ENCODE measurements at regions not wholly inside any gene's neighbourhood (a gene's known extent, or its start where the extent isn't known, plus 50 kb on each side); places are given as distances from the start of the nearest gene placed in this dataset.

- no peak for FAIRE-seq
These were observed 720.0 kb upstream of the ADAMTS16 start for GRCh38 chr5:4420177-4420576.

DNA sequence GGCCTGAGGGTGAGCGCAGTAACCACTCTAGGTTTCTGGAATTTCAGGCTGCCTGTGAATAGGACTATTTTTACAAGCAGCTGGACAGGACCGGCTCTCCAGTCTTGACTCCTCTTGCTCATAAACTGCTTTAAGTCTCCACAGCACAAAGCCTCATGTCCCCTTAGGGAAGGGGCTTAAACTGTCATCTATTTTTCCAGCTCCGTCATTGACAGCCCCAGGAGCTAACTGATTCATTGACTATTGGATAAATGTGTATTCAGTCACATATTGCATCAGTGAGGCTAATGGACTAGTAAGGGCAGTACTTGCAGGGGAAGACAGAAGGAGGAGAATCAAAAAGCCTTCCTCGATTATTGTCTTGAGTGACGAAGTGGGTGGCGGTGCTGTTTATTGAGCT is 719.4 kb upstream of the ADAMTS16 start:
- FAIRE-seq: no peak

DNA sequence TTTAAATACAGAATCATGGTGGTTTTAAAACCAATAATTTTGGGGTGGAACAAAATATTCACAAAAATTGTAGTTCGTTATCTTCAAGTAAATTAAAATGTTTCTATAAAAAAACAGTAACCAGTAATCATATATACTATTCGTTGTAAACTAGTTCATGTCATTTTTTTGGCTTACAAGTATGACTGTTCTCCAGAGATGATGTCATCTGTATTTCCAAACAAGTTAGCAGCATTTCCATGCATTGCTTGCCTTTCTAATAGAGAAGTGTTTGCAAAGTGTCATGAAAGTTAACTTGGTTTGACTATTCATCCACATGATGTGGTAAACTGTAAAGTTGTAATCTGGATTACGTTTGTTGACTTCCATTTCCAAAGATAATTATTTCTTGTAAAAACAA is 717.9 kb upstream of the ADAMTS16 start:
- FAIRE-seq: no peak

DNA sequence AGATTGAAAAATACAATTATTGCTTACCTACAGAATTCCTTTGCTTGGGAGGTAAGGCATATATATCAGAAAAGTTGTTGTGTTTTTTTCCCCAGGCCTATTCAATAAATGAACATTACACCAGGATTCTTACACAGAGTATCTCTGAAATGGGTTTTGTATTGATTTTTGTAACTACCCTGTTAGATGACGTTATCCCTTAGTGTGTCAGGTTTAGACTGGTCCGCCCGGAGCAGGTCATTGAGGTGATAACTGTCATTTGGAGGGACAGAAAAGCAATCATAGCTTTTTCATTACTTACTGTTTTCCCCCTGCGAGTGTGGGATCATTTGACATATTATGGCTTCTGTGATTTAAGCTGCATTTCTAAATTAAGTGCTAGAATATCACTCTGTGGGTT is 715.2 kb upstream of the ADAMTS16 start:
- no peak for FAIRE-seq

DNA sequence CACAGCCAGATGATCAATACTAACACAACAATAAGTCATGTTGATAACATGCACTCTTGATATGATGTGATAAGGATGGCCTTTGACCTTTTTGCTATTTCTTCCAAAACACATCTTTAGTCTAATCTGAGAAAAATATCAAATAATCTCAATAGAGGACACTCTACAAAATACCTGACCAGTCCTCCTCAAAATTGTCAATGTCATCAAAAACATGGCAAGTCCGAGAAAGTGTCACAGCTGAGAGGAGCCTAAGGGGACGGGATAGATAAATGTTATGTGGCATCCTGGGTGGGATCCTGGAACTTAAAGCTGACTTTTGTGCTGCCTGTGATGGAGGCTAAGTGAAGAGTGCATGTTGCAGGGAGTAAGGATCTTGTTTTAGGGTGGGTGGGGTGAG is 699.6 kb upstream of the ADAMTS16 start:
- no peak for FAIRE-seq

- FAIRE-seq: no peak
These were observed 697.9 kb upstream of the ADAMTS16 start for GRCh38 chr5:4442221-4442620.

DNA sequence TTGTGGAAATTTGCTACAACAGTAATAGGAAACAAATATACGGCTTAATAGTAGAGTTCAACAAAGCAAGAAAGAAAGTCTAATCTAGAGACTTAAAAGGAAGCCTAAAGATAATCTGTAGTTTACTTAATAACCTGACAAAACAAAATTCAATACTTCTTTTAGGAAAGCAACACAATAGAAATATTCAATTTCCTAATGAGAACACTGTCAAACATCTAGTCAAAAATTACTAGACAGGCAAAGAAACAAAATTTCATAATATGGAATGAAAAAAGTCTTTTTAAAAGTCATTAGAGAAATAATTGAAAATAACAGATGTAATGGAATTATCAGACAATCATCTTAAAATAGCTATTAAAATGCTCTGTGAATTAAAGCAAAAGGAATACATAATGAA is 692.5 kb upstream of the ADAMTS16 start:
- FAIRE-seq: no peak

DNA sequence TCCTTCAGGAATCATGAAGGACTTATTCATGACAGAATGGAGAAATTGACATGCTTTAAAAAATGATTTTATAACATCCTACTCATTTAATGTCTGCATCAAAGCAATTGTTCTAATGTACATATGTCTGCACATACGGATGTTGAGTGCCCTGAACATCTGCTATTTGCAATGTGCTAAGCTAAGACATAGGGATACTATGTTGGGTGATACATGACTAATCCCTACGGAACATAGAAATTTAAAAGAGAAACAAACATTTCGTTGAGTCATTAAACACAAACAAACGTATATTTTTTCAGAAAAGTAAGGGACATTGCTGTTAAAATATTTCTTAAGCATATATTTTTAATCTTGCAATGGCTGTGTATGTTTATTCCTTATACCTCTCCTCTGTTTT is 686.5 kb upstream of the ADAMTS16 start:
- no peak for FAIRE-seq

GRCh38 chr5:4479426-4479825 is 660.7 kb upstream of the ADAMTS16 start:
- FAIRE-seq: no peak

DNA sequence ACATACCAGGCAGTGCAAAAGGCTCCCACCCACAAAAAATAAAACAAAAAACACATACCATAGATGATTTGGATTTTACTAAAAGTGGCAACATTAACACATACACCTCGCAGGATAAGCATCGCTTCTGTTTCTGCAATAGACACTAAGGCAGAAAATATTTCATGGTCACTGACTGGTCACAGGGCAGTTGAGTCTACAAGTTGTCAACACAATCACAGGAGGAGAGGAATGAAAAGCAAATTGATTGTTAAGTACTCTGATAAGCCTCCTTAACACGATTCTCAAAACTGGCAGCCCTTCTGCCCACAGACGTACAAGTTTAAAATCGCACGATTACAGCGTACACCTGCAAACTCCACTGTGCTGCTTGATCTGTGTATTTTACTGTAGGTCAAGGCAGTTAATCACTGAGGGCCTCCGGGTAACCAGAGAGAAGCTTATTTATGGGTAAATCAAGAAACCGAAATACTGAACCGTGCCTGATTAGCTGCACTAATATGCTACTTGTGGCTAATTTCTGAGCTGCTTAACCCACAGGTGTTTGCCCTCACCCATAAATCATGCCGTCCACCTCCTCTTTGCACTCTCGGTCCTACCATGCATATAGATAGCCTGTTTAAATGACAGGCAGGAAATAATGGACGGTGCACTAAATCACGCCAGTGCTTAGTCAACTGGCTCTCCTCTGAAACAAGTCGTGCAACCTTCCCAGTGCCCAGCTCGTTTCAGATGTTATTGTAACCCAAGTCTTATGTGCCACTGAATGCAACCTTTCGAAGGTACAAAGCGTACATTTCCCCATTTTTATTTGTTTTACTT is 659.4 kb upstream of the ADAMTS16 start:
- no peak for FAIRE-seq

GRCh38 chr5:4487581-4487980 is 652.5 kb upstream of the ADAMTS16 start:
- no peak for FAIRE-seq

DNA sequence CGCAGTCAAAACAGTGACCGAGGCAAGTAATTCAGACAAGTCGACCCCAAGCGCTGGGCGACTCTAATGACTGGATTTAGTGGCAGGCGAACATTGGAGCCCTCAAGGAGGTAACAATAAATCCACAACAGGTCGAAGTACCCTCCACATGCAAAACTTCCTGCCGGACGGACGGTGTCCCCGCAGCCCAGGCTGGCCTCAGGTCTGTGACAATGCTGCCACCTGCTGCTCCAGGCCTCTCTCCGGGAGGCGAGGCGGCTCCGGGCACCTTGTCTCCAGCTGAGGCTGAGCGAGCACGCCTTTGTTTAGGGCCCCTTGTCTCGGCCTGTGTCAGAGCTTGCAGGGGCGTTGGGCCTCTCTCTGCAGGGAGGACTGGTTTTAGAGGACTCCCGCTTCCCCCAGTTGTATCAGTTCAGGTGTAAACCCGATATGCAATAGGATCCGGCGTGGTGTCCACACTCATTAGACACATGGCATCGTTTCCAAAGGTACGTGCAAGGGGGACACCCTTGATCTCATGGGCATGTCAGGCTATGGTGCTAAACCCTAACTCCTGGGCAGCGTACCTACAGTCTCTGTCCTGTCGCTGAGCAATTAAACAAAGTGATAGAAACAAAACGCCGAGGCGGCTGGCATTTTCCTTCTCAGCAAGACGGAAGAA is 628.0 kb upstream of the ADAMTS16 start:
- FAIRE-seq: no peak

DNA sequence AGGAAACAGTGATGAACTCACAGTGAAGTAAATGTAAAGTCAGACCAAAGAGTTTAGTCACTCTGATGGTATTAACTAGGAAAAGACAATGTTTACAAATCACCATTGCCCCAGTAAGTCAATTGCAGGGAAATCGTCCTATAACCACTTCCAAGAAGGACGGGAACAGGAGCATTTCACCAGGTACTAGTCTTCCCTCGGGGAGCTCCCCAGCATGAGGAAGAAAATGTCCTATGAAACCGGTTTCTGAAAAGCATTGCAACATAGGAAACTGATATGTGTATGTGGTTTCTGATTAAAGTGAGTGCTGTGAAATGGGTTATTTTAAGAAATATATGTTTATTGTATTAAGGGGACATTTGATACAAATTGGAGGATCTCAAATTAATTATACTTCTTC is 626.7 kb upstream of the ADAMTS16 start:
- no peak for FAIRE-seq

DNA sequence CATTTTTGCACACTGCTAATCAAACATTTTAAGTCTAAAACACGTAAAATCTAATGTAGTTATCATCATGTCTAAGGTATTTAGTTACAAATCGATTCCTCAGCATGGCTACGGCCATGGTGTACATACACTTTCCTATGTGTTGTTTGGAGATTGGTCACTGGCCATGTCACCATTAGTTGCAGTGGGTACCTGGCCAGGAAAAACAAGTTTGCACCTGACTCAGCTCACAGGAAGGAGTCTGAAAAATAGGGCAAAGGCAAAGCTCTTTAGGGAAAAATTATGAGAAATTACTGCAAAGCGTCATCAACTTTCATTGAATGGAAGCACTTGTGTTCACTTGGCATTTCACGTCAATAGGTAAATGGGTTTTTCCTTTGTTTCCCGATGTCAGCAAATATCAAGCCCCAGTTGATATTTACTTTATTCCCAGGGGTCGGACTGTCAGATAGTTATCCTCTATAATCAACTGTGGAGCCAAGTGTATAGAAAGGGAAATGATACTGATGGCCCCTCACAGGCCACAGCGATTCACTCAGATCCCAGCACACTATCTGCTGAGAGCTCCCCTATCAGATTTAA is 626.0 kb upstream of the ADAMTS16 start:
- FAIRE-seq: no peak

DNA sequence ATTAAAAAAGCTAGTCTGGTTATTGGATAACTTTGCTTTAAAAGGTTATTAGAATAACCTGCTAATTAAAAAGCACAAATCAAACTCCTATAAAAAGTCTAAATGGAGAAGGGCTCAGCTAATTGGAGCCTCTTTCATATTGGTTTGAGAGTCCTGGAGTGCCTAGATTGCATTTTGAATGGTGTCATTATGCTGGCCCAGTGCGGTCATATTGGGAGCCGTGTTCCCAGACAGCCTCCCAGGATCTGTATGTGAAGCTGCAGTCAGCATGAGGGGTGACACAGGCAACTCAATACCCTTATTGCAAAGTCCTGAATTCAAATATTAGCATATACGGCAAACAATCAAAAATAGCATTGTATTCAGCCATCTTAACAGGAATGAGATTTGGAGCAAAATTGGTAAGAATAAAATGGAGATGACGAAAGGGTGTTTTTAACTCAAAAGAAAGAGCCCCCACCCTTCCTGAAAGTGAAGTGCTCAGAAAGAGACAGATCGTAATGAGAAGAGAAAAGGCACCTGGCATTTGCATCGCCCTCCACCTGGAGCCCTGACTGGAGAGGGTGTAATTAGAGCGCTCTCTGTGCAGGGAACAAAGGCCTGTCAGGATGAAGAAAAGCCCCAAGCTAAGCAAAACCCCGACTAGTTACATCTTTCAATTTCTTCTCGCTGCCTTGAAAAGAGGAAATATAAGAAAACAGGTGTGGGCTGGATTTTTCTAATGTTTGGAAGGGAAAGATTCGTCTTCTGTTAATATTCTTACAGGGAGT is 621.0 kb upstream of the ADAMTS16 start:
- no peak for FAIRE-seq

DNA sequence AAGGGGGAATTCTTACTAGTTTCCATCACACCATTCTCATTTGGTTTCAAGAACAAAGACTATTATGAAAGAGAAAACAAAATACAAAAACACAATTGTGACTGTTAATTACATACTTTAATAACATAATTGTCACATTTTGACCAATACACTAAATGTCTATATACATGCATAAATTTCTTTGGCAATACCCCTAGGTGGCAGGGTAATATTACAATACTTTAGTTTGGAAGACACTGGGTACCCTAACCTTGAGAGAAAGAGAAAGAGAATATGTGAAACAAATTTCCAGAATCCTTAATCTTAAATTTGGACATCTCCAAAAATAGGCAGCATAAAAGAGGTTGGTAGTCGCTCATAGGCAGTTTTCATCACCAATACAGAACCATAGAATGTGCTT is 619.6 kb upstream of the ADAMTS16 start:
- no peak for FAIRE-seq

- FAIRE-seq: no peak
These were observed 617.1 kb upstream of the ADAMTS16 start for GRCh38 chr5:4523038-4523437.

- FAIRE-seq: no peak
These were observed 608.1 kb upstream of the ADAMTS16 start for GRCh38 chr5:4531756-4532704.

GRCh38 chr5:4532705-4533080 is 607.4 kb upstream of the ADAMTS16 start:
- no peak for FAIRE-seq

- FAIRE-seq: no peak
These were observed 606.5 kb upstream of the ADAMTS16 start for GRCh38 chr5:4533457-4534105.

DNA sequence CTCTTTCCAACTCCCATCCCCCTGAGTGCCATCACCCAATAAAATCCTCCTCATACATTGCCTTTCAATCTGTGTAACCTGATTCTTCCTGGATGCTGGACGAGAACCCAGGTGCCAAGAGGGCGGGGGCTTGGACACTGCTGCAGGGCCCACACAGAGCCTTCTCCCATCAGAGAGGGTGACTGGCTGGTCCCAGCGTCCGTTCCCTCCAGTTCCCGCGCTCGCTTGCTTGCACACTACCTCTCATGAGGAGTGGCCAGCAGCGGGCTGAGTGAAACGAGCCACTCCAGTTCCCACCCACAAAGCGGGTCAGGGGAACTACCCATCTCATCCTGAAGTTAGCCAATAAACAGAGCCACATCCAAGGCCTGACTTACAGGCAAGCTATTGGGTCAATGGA is 602.6 kb upstream of the ADAMTS16 start:
- FAIRE-seq: no peak
